PFSK-1 (cell line): ENCODE measurements at regions not wholly inside any gene's neighbourhood (a gene's known extent, or its start where the extent isn't known, plus 50 kb on each side); places are given as distances from the start of the nearest gene placed in this dataset.

Experiments used
- FOXP2 ChIP-seq: optimal IDR thresholded peaks from 2 replicates; pipeline ENCODE3; 2011; ENCODE audit warnings: borderline replicate concordance, control low read depth, inconsistent platforms; ENCODE audit not compliant: insufficient read depth; ENCODE audit errors: extremely low read length, extremely low read depth
- POLR2AphosphoS5 ChIP-seq: IDR thresholded peaks from 2 replicates; pipeline ENCODE4 v1.6.1; 2012; ENCODE audit warnings: low read depth, mild to moderate bottlenecking, control low read depth, low read length, moderate library complexity
- SIN3A ChIP-seq: IDR thresholded peaks from 2 replicates; pipeline ENCODE4 v1.6.1; 2012; ENCODE audit warnings: mild to moderate bottlenecking, low read length, moderate library complexity, borderline replicate concordance; ENCODE audit not compliant: insufficient read depth
- TAF1 ChIP-seq: IDR thresholded peaks from 2 replicates; pipeline ENCODE4 v1.6.1; 2012; ENCODE audit warnings: low read length, control low read depth, borderline replicate concordance; ENCODE audit not compliant: insufficient read depth
- TF ChIP-seq, protein P1 (sequence below), 2 experiments: IDR thresholded peaks; 2 replicates each; pipeline versions ENCODE4 v1.6.1 to v1.8.0; 2011 to 2012; ENCODE audit warnings: low read depth in 2 of 2, low read length in 2 of 2, control low read depth in 1 of 2, inconsistent platforms in 1 of 2, mild to moderate bottlenecking in 1 of 2, moderate library complexity in 1 of 2; ENCODE audit not compliant: insufficient read depth in 1 of 2

DNA sequence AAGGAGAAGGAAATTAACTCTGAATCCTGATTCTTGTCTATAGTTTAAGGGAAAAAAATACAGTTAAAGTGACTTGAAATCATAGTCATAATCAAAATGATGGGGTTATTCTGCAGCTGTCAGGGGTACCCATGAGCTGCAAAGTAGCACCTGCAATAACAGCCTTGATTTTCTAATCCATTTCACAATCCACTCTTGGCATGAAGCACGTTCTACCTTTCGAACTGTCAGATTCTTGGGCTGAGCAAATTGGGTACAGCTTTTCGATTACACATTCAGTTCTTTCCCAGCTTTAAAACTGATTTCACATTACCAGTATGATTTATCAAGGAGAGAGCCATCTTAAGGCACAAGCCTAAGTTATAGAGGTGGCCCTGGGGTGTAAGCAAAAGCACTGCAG is 118.5 kb upstream of the DTNBP1 start:
- no peak for TF ChIP-seq SIN3A
- no peak for TF ChIP-seq POLR2AphosphoS5
- TF ChIP-seq FOXP2: no peak

DNA sequence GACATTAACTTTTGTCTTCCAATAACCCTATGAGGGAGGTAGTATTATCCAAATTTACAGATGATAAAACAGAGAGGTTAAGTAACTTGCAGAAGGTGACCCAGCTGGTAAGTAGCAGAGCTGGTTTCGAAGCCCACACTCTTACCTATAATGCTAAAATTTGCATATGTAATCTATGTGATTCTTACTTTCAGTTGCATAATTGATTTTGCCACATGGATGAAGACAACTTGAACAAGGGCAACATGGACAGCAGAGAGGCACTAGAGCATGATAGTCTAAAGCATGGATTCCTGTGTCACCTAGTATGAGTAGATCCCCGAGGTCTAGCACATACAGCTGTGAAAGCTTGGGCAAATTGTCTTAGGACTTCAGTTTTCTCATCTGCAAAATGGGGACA is 117.6 kb upstream of the DTNBP1 start:
- TF ChIP-seq POLR2AphosphoS5 (no peak), TAF1 (no peak), SIN3A (no peak)
- TF ChIP-seq, protein P1, sequence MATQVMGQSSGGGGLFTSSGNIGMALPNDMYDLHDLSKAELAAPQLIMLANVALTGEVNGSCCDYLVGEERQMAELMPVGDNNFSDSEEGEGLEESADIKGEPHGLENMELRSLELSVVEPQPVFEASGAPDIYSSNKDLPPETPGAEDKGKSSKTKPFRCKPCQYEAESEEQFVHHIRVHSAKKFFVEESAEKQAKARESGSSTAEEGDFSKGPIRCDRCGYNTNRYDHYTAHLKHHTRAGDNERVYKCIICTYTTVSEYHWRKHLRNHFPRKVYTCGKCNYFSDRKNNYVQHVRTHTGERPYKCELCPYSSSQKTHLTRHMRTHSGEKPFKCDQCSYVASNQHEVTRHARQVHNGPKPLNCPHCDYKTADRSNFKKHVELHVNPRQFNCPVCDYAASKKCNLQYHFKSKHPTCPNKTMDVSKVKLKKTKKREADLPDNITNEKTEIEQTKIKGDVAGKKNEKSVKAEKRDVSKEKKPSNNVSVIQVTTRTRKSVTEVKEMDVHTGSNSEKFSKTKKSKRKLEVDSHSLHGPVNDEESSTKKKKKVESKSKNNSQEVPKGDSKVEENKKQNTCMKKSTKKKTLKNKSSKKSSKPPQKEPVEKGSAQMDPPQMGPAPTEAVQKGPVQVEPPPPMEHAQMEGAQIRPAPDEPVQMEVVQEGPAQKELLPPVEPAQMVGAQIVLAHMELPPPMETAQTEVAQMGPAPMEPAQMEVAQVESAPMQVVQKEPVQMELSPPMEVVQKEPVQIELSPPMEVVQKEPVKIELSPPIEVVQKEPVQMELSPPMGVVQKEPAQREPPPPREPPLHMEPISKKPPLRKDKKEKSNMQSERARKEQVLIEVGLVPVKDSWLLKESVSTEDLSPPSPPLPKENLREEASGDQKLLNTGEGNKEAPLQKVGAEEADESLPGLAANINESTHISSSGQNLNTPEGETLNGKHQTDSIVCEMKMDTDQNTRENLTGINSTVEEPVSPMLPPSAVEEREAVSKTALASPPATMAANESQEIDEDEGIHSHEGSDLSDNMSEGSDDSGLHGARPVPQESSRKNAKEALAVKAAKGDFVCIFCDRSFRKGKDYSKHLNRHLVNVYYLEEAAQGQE (IDR thresholded peaks at IDR 0.05; ENCODE audit: insufficient read depth in 1 of 2, low read depth in 2 of 2, low read length in 2 of 2): no peak

DNA sequence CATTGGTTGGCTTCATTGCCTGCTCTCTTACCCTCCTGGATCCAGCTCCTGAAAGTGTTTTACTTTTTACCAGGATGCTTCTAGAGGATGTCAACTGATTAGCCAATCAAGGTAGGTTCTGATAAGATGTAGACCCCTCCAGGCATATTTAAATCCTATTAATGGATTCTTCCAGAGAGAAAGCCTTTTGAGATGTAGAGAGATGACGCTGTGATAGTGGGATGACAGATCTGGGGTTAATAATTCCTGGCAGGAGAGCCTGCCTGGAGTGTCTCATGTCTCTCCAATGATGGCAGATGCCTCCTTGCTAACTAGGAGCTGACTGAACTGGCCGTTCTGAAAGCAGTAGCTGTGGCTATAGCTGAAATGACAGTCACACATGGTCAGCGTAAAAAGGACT is 116.9 kb upstream of the DTNBP1 start:
- TF ChIP-seq, protein P1 (IDR thresholded peaks at IDR 0.05; ENCODE audit: insufficient read depth in 1 of 2, low read depth in 2 of 2, low read length in 2 of 2): no peak
- TF ChIP-seq TAF1 (no peak), FOXP2 (no peak), SIN3A (no peak), POLR2AphosphoS5 (no peak)

DNA sequence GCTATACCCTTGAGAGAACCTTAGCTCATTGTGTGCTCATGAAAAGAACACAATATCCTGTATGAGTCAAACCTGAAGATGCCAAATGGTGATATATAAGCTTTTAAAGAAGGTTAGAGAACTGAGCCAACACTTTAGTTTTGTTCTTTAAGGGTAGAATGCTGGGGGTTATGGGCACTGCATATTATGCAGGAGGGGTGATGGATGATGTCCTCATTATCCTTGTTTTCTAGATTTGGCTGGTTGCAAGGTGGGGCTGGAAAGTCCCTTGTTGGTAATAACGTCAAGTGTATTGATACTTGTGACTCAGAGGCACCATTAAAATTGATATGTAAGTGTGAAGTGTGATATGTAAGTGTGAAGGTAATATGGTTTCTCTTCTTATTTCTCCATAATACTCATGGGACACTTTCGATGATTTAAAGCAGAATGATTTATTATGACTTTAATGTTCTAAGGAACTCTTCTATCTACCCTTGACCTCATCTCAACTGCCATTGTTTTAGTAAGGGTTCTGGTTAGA is 113.7 kb upstream of the DTNBP1 start:
- TF ChIP-seq TAF1 (no peak), FOXP2 (no peak), POLR2AphosphoS5 (no peak)

DNA sequence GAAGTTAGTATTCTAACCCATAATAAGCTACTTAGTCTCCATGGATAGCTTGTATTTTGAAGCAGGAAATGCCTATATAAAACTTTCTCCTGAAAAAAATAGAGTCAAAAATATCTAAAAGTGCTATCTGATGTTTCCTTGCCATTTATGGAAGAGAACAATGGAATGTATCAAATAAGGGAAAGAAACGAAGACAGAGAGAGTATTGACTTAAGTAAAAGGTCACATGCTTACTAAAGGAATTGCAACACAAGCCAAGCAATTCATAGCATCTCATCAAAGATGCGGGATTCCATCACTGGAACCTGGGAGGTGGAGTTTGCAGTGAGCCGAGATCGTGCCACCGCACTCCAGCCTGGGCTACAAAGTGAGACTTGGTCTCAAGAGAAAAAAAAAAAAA is 112.9 kb upstream of the DTNBP1 start:
- TF ChIP-seq, protein P1 (IDR thresholded peaks at IDR 0.05; ENCODE audit: insufficient read depth in 1 of 2, low read depth in 2 of 2, low read length in 2 of 2): no peak
- TF ChIP-seq TAF1 (no peak), FOXP2 (no peak), SIN3A (no peak), POLR2AphosphoS5 (no peak)

DNA sequence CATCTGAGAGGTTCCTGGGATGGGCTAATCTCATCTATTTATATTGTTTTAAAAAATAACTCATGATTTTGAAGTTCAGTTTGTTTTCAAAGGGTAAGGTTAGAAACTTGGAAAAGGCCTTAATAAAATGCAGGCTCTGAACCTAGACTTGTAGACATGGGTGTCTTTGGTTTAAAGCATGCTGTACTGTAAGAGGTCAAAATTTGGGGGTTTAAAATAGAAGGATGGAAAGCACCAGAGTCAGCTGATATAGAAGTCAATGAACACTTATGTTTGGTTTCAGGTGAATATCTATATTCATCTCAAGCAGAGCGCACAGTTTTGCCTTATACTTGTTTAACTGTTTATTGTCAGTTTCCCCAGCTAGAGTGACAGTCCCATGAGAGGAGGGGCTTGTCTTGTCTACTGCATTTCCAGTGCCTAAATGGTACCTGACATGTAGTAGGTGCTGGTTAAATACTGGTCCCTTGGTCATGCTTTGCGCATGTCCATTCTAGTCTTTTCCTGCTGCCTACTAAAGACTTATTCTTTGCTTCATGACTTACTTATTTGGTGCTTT is 112.3 kb upstream of the DTNBP1 start:
- TF ChIP-seq, protein P1 (IDR thresholded peaks at IDR 0.05; ENCODE audit: insufficient read depth in 1 of 2, low read depth in 2 of 2, low read length in 2 of 2): no peak
- TF ChIP-seq FOXP2 (no peak), POLR2AphosphoS5 (no peak), SIN3A (no peak), TAF1 (no peak)
